ENCODE measurements at regions not wholly inside any gene's neighbourhood (a gene's known extent, or its start where the extent isn't known, plus 50 kb on each side); places are given as distances from the start of the nearest gene placed in this dataset.

DNA sequence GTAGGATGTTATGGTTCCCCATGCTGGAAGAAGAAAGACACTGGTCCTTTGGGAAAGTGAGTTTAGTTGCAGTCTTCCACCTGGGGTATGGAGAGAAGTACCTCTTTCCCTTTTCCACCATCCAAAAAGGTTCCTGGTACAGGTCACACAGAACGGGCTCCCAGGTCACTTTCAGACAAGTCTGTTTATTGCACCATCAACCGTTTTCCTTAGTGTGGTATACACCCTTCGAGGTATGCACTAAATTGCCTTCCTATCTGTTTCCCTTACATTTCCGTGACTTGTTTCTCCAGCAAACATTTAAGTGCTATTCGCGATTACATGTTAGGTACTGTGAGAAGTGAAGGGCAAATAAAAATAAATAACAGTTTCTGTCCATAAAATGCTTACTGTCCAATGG, 185.1 kb downstream of the ARL4A start:
- TF ChIP-seq, protein P1, sequence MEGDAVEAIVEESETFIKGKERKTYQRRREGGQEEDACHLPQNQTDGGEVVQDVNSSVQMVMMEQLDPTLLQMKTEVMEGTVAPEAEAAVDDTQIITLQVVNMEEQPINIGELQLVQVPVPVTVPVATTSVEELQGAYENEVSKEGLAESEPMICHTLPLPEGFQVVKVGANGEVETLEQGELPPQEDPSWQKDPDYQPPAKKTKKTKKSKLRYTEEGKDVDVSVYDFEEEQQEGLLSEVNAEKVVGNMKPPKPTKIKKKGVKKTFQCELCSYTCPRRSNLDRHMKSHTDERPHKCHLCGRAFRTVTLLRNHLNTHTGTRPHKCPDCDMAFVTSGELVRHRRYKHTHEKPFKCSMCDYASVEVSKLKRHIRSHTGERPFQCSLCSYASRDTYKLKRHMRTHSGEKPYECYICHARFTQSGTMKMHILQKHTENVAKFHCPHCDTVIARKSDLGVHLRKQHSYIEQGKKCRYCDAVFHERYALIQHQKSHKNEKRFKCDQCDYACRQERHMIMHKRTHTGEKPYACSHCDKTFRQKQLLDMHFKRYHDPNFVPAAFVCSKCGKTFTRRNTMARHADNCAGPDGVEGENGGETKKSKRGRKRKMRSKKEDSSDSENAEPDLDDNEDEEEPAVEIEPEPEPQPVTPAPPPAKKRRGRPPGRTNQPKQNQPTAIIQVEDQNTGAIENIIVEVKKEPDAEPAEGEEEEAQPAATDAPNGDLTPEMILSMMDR (IDR thresholded peaks at IDR 0.05; ENCODE audit: insufficient read depth, low read depth, low read length), result no peak
- DNase-seq (ENCODE audit: low read depth), result no peak
- H3K4me3 ChIP-seq (ENCODE audit: low read depth, low read length), result no peak overlapping the region

DNA sequence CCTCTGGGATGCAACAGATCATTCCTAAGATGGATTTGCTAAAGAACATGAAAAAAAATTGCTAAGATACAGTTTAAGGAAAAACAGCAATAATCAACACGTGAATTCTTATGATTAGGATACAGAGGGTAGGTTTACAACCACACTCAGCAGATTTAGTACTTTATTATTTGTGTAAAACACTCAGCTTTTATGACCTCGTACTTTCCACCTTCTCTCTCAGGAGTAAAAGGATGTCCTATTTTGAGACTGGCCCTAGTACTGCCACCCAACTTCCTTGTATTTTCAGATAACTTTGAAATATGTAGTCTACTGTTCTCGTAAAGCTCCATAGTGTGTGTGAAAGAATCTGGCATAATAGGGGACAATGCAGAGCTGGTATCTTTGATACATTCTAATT, 186.1 kb downstream of the ARL4A start:
- DNase-seq (ENCODE audit: low read depth), result no peak
- H3K4me3 ChIP-seq (ENCODE audit: low read depth, low read length), result no peak overlapping the region
- TF ChIP-seq, protein P1 (IDR thresholded peaks at IDR 0.05; ENCODE audit: insufficient read depth, low read depth, low read length), result no peak

DNA sequence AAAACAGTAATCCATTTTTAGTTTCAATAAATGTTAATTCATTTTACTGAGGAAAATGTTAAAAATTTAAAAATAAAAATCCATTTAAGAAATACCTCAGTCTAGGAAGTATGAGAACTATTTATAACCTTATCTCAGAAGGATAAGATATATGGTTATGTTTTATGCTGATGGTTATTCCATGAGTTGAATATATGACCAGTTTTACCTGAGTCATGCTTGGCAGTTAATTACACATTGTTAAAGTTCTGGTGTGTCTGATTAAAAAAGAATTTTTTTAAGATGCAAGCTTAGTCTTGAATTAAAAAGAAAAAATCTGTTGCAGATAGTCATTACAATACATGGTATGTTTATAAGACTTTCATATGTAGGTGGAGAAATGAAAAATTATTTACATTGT, 191.7 kb downstream of the ARL4A start:
- H3K4me3 ChIP-seq (ENCODE audit: low read depth, low read length), result no peak overlapping the region
- TF ChIP-seq, protein P1 (IDR thresholded peaks at IDR 0.05; ENCODE audit: insufficient read depth, low read depth, low read length), result no peak
- DNase-seq (ENCODE audit: low read depth), result no peak

DNA sequence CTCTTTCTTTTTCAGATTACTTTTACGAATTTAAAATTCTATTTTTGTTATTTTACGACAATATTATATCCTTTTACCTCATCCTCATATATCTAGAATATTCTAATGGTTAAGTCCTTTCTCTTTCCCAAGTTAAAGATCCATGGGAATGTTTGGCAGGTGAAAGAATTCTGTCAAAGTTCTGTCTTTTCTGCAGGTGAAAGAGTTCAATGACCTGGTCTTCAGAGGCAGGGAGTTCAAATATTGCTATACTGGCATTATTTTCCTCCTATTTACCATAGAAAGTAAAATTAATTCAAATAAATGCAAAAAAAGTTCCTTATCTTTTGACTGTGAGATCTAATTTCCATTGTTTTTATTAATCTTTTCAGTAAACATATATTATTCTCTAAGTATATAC, 194.3 kb downstream of the ARL4A start:
- TF ChIP-seq, protein P1 (IDR thresholded peaks at IDR 0.05; ENCODE audit: insufficient read depth, low read depth, low read length), result no peak
- H3K4me3 ChIP-seq (ENCODE audit: low read depth, low read length), result no peak overlapping the region
- no peak for DNase-seq (ENCODE audit: low read depth)

DNA sequence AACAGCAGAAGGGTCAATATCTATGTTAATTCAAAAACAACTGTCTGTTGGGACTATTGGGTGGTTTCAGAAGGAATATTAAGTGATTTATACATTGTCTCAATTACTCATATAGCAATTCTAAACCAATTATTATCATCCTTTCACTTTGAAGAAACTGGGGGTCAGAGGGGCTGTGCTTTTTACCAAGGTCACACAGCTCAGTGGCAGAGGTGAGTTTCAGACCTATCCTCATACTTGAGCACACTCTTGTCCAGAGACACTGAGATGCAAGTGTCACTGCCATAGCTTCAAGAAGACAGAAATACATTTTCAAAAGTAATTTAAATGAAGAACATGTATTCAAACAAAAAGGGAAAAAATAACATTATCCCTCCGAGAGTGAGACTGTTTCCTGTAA, 195.3 kb downstream of the ARL4A start:
- H3K4me3 ChIP-seq (ENCODE audit: low read depth, low read length), result no peak overlapping the region
- DNase-seq (ENCODE audit: low read depth), result no peak
- TF ChIP-seq, protein P1 (IDR thresholded peaks at IDR 0.05; ENCODE audit: insufficient read depth, low read depth, low read length), result no peak

DNA sequence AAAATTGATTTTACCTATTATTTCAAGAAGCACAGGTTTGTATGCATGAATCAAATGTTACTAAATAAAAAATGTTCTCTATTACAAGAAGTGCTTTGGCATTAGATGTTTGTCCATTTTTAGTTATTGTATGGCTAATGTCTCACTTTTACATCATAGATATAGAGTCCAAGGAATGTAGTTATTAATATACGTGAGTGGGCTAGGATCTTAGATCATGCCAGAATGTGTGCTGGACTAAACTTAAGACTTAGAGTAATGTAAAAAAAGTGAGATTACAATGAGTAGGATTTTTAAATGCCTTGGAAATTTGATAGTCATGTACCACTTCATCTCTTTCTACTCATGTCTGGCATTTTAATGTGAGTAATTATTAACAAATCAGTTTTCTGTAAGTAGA, 196.6 kb downstream of the ARL4A start:
- no peak for DNase-seq (ENCODE audit: low read depth)
- TF ChIP-seq, protein P1 (IDR thresholded peaks at IDR 0.05; ENCODE audit: insufficient read depth, low read depth, low read length), result no peak

DNA sequence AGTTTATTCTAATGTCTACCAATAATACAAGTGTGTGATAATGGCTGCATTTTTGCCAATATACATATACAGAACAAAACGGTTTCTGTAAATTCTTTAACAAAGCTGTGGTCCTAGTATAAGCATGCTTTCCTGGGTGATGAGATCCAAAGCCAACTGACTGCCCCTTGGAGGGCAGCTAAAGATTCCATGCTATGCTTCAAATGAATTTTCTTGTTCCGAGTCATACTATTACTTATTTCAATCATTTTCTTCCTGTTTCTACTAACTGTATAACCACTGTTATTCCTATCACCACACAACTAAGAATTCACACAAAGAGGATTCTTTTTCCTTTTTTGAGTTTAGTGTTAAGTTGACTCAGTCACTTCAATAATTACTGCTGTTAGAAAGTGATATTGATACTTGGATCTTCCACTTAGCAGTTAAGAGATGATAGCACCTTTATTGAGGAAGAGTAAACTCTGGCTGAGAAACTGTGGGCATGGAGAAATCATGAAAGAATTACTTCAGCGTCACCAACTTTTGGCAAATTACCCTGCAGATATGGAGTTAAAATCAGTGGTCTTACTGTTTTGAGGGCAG, 197.5 kb downstream of the ARL4A start:
- H3K4me3 ChIP-seq (ENCODE audit: low read depth, low read length), result no peak overlapping the region
- DNase-seq (ENCODE audit: low read depth), result peak; percentile 0
- TF ChIP-seq, protein P1 (IDR thresholded peaks at IDR 0.05; ENCODE audit: insufficient read depth, low read depth, low read length), result no peak

More for the DNA sequence above, 196.6 kb downstream of the ARL4A start:
- H3K4me3 ChIP-seq (ENCODE audit: low read depth, low read length), result no peak overlapping the region
